Hepatocyte (in vitro differentiated cells): ENCODE measurements at regions not wholly inside any gene's neighbourhood (a gene's known extent, or its start where the extent isn't known, plus 50 kb on each side); places are given as distances from the start of the nearest gene placed in this dataset.

Experiments
- CTCF ChIP-seq: fragments of 200-600 bp; sonication (generic); IDR thresholded peaks from 2 replicates; pipeline ENCODE4 v1.5.1; 2016; ENCODE audit warnings: antibody characterized with exemption, mild to moderate bottlenecking; ENCODE audit not compliant: poor library complexity
- EZH2 ChIP-seq: fragments of 200-600 bp; sonication (generic); IDR thresholded peaks from 2 replicates; pipeline ENCODE4 v1.6.1; 2016; ENCODE audit warnings: antibody characterized with exemption, mild to moderate bottlenecking, borderline replicate concordance

GRCh38 chr6:156400487-156400886 lies 376.7 kb upstream of the ARID1B start:
- TF ChIP-seq CTCF (no peak), EZH2 (no peak)
